Thoracic aorta (tissue), 2 donors: ENCODE measurements at regions not wholly inside any gene's neighbourhood (a gene's known extent, or its start where the extent isn't known, plus 50 kb on each side); places are given as distances from the start of the nearest gene placed in this dataset.

Experiments
- ATAC-seq: fragments of 150-250 bp; one replicate; pipeline ENCODE4 v1.8.0; 2017; ENCODE audit warnings: low read depth; ENCODE audit not compliant: insufficient number of reproducible peaks, low FRiP score
- DNase-seq: peaks from one replicate; pipeline ENCODE4 v3.0.0-alpha.2; 2020; ENCODE audit warnings: low spot score
- H3K27ac ChIP-seq, 2 donors: fragments of 200-600 bp; sonication (generic); 1 replicate in 1 of 2; 2 replicates in 1 of 2; pipeline ENCODE4 v1.5.1; 2016; ENCODE audit warnings: mild to moderate bottlenecking in 2 of 2, moderate library complexity in 2 of 2
- H3K27me3 ChIP-seq: fragments of 200-600 bp; sonication (generic); replicated peaks from 2 replicates; pipeline ENCODE4 v1.6.0; 2016; ENCODE audit warnings: mild to moderate bottlenecking; ENCODE audit not compliant: insufficient read depth
- H3K36me3 ChIP-seq: fragments of 200-600 bp; sonication (generic); one replicate; pipeline ENCODE4 v1.5.1; 2016
- H3K4me1 ChIP-seq, 2 donors: fragments of 200-600 bp; sonication (generic); 1 replicate in 1 of 2; 2 replicates in 1 of 2; pipeline versions ENCODE4 v1.5.1 to v1.6.0; 2016; ENCODE audit warnings: low read depth in 2 of 2, mild to moderate bottlenecking in 1 of 2; ENCODE audit not compliant: control insufficient read depth in 1 of 2
- H3K4me3 ChIP-seq: fragments of 200-600 bp; sonication (generic); 2 replicates; pipeline ENCODE4 v1.5.1; 2016; ENCODE audit warnings: mild to moderate bottlenecking
- H3K9me3 ChIP-seq: fragments of 200-600 bp; sonication (generic); 2 replicates; pipeline ENCODE4 v1.5.1; 2016
- CTCF ChIP-seq: fragments of 200-600 bp; sonication (generic); IDR thresholded peaks from one replicate; pipeline ENCODE4 v1.5.1; 2019; ENCODE audit warnings: antibody characterized with exemption

GRCh38 chr9:89797255-89797654 lies 192.4 kb downstream of the GADD45G start:
- H3K36me3 ChIP-seq: no peaks in the 10 kb centered on the region
- ATAC-seq: no peak
- no peaks in the 10 kb centered on the region for H3K27me3 ChIP-seq
- H3K9me3 ChIP-seq: no peaks in the 10 kb centered on the region
- TF ChIP-seq CTCF: no peak
- H3K4me1 ChIP-seq: peaks cover 5 to 19% of the 10 kb centered on the region in 2 donors
- H3K4me3 ChIP-seq: no peak overlapping the region
- no peak for DNase-seq
- no peak overlapping the region for H3K27ac ChIP-seq

GRCh38 chr9:89797937-89798455 lies 193.2 kb downstream of the GADD45G start:
- no peak overlapping the region for H3K4me3 ChIP-seq
- ATAC-seq: no peak
- H3K27ac ChIP-seq: no peak overlapping the region
- H3K27me3 ChIP-seq: no peaks in the 10 kb centered on the region
- no peaks in the 10 kb centered on the region for H3K9me3 ChIP-seq
- TF ChIP-seq CTCF: no peak
- no peak for DNase-seq
- no peaks in the 10 kb centered on the region for H3K36me3 ChIP-seq
- peaks cover 7 to 26% of the 10 kb centered on the region in 2 donors for H3K4me1 ChIP-seq

GRCh38 chr9:89798547-89799120 lies 193.8 kb downstream of the GADD45G start:
- ATAC-seq: no peak
- no peak for TF ChIP-seq CTCF
- no peaks in the 10 kb centered on the region for H3K36me3 ChIP-seq
- no peak for DNase-seq
- H3K27ac ChIP-seq: no peak overlapping the region
- no peaks in the 10 kb centered on the region for H3K9me3 ChIP-seq
- peaks cover 7 to 30% of the 10 kb centered on the region in 2 donors for H3K4me1 ChIP-seq
- no peaks in the 10 kb centered on the region for H3K27me3 ChIP-seq
- H3K4me3 ChIP-seq: no peak overlapping the region

- Histone ChIP-seq H3K36me3 (no peaks in the 10 kb centered on the region), H3K27ac (no peak overlapping the region), H3K4me3 (no peak overlapping the region), H3K9me3 (no peaks in the 10 kb centered on the region), H3K27me3 (no peaks in the 10 kb centered on the region), H3K4me1 (peaks cover 7 to 30% of the 10 kb centered on the region in 2 donors)
- no peak for TF ChIP-seq CTCF
- ATAC-seq (no peak), DNase-seq (no peak)
Observed at GRCh38 chr9:89799221-89799620, 194.4 kb downstream of the GADD45G start.

- Histone ChIP-seq H3K9me3 (no peaks in the 10 kb centered on the region), H3K27me3 (no peaks in the 10 kb centered on the region), H3K4me1 (peaks cover 7 to 30% of the 10 kb centered on the region in 2 donors), H3K36me3 (no peaks in the 10 kb centered on the region), H3K4me3 (no peak overlapping the region), H3K27ac (no peak overlapping the region)
- ATAC-seq: no peak
- TF ChIP-seq CTCF: no peak
- DNase-seq: no peak
Observed at GRCh38 chr9:89799766-89800165, 195.0 kb downstream of the GADD45G start.
